CD4-positive, alpha-beta T cell treated with Interleukin-6 at 100 ng/mL for 8 hours (primary cell): ENCODE measurements at regions not wholly inside any gene's neighbourhood (a gene's known extent, or its start where the extent isn't known, plus 50 kb on each side); places are given as distances from the start of the nearest gene placed in this dataset.
"Not testable (repeated sequence)": the region's sequence is repeated elsewhere in the genome, so short reads cannot be mapped to it uniquely, and the experiment has no call there.

Experiments used
- DNase-seq: peaks from one replicate; pipeline ENCODE4 v3.0.0-alpha.2; 2020; ENCODE audit warnings: mixed read lengths, low spot score

- DNase-seq = no peak
Observed at GRCh38 chr14:97798176-97798575, 1001.0 kb downstream of the VRK1 start.

GRCh38 chr14:97802430-97803373 is 1005.5 kb downstream of the VRK1 start:
- no peak for DNase-seq

- no peak for DNase-seq
Observed at GRCh38 chr14:97804056-97804455, 1006.9 kb downstream of the VRK1 start.

- no peak for DNase-seq
Observed at GRCh38 chr14:97806891-97807290, 1009.7 kb downstream of the VRK1 start.

DNA sequence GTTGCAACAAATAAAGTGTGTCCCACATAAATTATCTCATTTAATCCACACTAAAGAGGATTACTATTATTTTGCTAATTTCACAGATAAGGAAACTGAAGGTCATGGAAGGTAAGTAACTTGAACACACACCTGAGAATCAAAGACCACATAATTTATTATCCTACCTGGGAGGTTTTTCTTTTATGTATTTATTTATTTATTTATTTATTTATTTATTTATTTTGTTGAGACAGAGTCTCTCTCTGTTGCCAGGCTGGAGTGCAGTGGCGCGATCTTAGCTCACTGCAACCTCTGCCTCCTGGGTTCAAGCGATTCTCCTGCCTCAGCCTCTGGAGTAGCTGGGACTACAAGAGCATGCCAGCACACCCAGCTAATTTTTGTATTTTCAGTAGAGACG is 1011.4 kb downstream of the VRK1 start:
- DNase-seq = not testable (repeated sequence)

GRCh38 chr14:97813556-97813955 is 1016.4 kb downstream of the VRK1 start:
- no peak for DNase-seq

DNA sequence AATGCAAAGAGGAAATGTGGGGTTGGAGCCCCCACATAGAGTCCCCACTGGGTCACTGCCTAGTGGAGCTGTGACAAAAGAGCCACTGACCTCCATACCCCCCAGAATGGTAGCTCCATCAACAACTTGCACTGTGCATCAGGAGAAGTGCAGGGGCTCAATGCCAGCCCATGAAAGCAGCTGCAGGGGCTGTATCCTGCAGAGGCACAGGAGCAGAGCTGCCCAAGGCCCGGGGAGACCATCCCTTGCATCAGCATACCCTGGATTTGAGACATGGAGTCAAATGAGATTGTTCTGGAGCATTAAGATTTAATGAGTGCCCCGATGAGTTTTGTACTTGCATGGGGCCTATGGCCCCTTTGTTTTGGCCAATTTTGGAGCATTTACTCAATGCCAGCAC is 1023.6 kb downstream of the VRK1 start:
- DNase-seq = no peak

DNA sequence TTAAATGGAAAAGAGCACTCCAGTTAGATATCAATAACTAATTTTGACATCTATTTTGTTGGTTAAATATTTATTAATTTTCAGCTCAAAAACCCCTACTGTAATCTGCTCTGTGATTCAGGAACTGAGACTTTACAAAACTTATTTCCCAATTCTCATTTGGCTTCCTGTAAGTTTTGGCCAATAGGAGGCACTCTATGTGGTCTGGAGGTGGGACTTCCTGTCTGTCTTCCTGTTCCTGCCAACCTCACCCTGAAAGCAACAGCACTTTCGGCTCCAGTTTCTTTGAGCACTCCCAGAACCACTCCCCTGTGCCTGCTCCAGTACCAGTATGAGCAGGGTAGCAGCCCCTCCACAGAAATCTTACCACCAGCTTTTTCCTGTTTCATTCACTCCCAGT is 1027.0 kb downstream of the VRK1 start:
- DNase-seq = no peak

DNA sequence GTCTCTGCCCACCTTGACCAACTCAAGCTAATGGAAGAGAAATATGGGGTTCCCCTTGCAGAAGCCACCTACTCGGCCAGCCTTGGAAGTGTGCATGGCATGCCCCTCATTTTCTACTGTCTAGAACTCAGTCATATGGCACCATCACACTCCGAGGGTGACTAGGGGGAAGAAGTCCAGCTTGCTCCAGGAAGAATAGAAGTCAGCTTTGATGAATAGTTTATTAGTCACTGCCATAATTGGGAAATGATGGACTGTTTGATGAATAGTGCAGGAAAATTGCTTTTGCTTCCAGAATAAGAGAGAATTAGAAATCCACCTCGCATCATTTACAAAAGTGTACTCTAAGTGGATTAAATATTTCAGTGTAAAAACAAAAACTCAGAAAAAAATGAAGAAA is 1030.6 kb downstream of the VRK1 start:
- no peak for DNase-seq

- no peak for DNase-seq
Observed at GRCh38 chr14:97832776-97833175, 1035.6 kb downstream of the VRK1 start.

DNA sequence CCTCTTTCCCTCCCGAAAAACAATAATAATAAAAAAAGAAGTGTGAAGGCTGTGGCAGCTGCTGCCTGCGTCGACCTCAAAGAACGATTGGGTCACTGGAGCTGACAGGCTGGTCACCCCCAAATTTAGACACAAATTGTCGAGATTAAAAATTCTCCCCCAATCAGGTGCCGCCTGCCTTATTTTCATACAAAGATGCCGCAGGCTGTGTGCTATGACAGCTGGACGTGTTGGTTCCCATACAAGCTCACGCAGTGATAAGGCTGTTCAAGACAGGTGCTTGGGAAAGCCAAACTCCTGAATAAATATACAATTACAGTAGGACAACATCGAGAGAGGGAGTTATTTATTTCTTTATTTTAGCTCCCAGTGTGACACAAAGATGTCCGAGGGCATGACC is 1041.8 kb downstream of the VRK1 start:
- no peak for DNase-seq

DNA sequence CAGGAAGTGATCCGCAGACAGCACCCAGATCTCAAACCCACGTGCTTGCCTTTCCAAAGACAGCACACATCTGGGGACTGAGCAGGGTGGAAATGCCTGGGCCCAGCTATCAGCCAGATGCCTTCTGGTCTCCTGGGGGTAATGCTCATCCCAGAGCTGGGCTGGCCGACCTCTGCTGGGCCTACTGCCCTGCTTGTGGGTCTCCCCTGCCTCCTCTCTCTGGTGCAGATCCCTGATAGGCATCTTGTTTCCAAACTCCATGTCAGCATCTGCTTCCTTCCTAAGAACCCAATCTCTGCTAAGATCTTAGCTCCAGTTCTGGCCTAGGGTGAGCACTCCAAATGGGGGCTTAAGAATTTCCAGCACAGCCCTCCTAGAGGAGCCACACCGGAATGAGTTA is 1043.0 kb downstream of the VRK1 start:
- DNase-seq = no peak

- no peak for DNase-seq
Observed at GRCh38 chr14:97841762-97842161, 1044.6 kb downstream of the VRK1 start.

DNA sequence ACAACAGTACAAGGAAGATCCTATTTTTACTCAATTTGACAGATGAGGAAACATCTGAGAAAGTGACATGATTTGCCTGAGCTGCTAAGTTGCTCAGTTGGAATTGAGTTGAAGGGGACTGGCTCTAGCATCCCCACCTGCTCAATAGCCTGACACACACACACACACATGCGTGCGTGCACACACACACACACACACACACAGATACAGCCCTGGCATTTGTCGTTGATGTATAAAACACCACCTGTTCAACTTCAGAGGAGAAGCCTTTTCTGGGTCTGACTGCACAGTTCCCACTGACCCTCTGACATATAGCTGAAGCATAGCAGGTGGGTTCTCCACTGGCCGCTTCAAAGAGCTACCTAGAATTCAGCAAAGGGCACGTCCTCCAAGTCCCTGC is 1045.9 kb downstream of the VRK1 start:
- no peak for DNase-seq

GRCh38 chr14:97844042-97844441 is 1046.9 kb downstream of the VRK1 start:
- DNase-seq = no peak

DNA sequence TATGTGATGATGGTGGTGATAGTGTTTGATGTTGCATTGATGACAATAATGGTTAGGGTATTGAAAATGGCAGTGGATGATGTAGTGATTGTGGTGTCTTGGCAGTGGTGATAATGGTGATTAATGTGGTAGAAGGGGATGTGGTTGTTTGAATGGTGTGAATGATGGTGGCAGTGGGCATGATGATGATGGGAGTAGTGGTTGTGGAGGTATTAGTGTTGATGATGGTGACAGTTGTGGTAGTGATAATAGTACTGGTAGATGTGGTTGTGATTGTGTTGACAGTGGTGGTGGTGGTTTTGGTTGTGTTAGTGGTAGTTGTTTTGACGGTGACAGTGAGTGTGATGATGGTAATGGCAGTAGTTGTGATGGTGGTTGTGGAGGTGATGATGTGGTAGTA is 1049.0 kb downstream of the VRK1 start:
- no peak for DNase-seq

DNA sequence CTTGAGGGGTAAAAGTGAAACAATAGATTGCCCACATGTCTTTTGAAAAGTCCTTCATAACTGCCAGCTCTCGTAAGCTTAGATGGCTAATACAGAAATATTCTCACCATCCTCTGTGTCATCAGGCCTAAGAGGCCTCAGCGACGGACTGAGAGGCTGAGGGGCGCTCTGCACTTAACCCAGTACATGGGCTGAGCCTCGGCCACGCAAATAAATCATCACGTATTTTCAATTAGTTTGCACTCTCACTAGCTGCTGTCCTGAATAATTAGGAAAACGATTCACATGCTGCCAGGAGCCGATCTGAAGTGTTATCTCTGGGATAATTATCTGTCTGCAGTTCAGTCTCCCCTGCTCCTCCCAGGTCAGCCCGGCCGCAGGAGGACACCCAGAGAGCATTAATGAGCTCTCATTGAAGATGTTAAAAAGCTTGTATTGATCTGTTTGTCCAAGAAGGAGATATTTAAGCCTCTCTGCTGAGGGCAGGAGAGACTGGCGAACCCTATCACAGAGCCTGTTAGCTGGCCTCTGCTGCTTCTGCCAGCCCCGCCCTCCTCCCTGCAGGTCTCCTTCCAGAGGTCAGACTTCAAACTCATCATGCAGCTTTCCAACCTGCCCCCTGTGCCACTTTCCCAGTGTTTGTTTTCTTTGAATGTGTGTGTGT is 1051.3 kb downstream of the VRK1 start:
- DNase-seq = no peak

DNA sequence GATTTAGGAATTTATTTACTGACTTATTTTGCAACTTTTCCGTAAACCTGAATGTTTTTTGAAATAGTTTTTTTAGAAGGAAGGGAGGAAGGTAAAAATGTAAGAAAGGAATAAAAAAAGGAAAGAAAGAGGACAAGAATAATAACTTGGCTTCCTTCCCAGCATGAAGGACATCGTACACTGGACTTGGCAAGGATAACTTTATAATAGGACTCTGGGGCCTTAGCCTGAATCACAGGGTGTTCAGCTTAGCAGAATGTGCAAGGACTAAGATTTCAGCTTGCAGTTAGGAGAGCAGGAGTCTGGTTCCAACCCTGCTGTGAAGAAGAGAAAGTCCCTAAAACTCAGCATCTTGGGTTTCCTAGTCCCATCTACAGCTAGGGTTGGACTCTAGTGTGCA is 1053.3 kb downstream of the VRK1 start:
- DNase-seq = no peak

DNA sequence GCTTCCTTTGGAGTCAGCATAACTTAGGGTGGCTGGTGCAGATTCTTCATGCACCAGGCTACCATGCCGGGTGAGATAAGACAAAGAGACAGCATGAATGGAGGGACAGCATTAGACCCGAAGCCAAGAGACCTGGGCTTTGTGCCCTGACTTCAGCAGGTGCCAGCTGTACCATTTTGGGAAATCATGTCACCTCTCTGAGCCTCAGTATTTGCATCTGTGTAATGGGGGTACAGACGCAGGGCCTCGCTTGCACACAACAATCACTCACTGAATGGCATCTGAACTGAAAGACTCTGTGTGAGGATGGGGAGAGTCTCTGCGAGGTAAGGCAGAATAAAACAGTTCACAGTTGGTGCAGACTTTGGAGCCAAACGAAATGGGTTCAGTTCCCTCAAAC is 1053.7 kb downstream of the VRK1 start:
- no peak for DNase-seq

GRCh38 chr14:97851428-97851995 is 1054.3 kb downstream of the VRK1 start:
- no peak for DNase-seq

- DNase-seq = no peak
Observed at GRCh38 chr14:97854918-97855317, 1057.7 kb downstream of the VRK1 start.

DNA sequence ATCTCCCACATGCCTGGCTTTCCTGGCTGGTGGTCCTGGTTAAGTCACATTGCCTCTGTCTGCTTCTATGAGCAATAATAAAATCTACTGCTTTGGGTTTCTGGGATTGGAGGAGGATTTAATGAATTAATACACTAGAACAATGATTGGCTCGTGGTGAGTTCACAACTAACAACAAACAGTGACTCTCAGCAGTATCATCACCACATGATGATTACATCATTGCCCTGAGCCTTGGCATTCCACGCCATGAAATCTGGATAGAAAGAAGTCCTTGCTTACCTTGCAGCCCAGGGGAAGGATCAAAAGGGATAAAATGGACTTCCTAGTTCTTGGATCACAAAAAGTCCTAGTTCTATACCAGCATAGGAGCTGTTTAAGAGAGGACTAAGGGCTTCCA is 1069.0 kb downstream of the VRK1 start:
- no peak for DNase-seq

- no peak for DNase-seq
Observed at GRCh38 chr14:97866664-97867063, 1069.5 kb downstream of the VRK1 start.
